KMS-11 (cell line): ENCODE measurements at regions not wholly inside any gene's neighbourhood (a gene's known extent, or its start where the extent isn't known, plus 50 kb on each side); places are given as distances from the start of the nearest gene placed in this dataset.
"Not testable (repeated sequence)": the region's sequence is repeated elsewhere in the genome, so short reads cannot be mapped to it uniquely, and the experiment has no call there.

Experiments
- H2AFZ ChIP-seq: fragments of 200-600 bp; sonication (generic); 2 replicates; pipeline ENCODE4 v1.6.1; 2016; ENCODE audit warnings: antibody characterized with exemption, mixed run types, low read depth
- H3K27ac ChIP-seq: fragments of 200-600 bp; sonication (generic); 2 replicates; pipeline ENCODE4 v1.6.1; 2016; ENCODE audit warnings: mild to moderate bottlenecking, mixed run types
- H3K27me3 ChIP-seq: fragments of 200-600 bp; sonication (generic); 2 replicates; pipeline ENCODE4 v1.6.1; 2017; ENCODE audit warnings: mild to moderate bottlenecking, low read depth, mixed run types, moderate library complexity; ENCODE audit not compliant: insufficient read depth
- H3K36me3 ChIP-seq: fragments of 200-600 bp; sonication (generic); 2 replicates; pipeline ENCODE4 v1.6.1; 2017; ENCODE audit warnings: mild to moderate bottlenecking, mixed run types; ENCODE audit not compliant: insufficient read depth
- H3K4me1 ChIP-seq: fragments of 200-600 bp; sonication (generic); 2 replicates; pipeline ENCODE4 v1.6.1; 2016; ENCODE audit warnings: mild to moderate bottlenecking, low read depth, mixed run types; ENCODE audit not compliant: poor library complexity, severe bottlenecking
- H3K4me2 ChIP-seq: fragments of 200-600 bp; sonication (generic); 2 replicates; pipeline ENCODE4 v1.7.0; 2016; ENCODE audit warnings: mild to moderate bottlenecking, mixed run types
- H3K4me3 ChIP-seq: fragments of 200-600 bp; sonication (generic); IDR thresholded peaks from 2 replicates; pipeline ENCODE4 v1.6.1; 2017; ENCODE audit warnings: low read depth, low read length, mixed read lengths; ENCODE audit not compliant: insufficient read depth
- H3K79me2 ChIP-seq: fragments of 200-600 bp; sonication (generic); 2 replicates; pipeline ENCODE4 v1.6.1; 2016; ENCODE audit warnings: low read depth, mixed run types; ENCODE audit not compliant: insufficient read depth
- H3K9ac ChIP-seq: fragments of 200-600 bp; sonication (generic); 2 replicates; pipeline ENCODE4 v1.6.1; 2016; ENCODE audit warnings: mild to moderate bottlenecking, mixed run types
- H4K20me1 ChIP-seq: fragments of 200-600 bp; sonication (generic); 2 replicates; pipeline ENCODE4 v1.6.1; 2016; ENCODE audit warnings: mild to moderate bottlenecking, mixed run types; ENCODE audit not compliant: insufficient read depth
- TF ChIP-seq, protein P1 (sequence below): fragments of 200-600 bp; sonication (generic); conservative IDR thresholded peaks from 2 replicates; pipeline ENCODE4 v1.6.1; 2017; ENCODE audit warnings: low read depth, mild to moderate bottlenecking, antibody characterized with exemption, low read length, moderate library complexity, mixed read lengths

DNA sequence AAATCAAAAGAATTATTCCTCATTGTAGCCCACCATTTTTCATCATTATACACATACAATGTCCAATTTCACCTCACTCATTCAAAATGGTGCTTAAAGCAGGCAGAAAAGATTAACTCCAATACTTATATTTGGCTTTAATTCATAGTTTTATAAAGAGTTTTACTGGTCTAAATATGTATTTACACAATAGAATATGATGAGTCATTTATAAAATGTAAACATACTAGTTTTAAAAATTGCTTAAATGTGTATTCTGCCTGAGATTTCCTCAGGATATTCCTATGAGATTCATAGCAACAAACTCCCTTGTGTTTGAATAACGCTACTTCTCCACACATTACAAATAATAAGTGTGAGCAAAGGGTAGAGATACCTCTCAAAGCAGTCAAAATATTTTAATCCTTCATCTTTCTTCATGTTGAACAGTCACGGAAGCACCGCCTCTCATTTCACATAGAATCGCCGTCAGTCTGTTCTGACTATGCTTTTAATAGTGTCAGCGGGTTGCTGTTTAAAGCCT lies 75.7 kb upstream of the GBE1 start:
- H3K9ac ChIP-seq = no peak overlapping the region
- no peaks in the 10 kb centered on the region for H3K4me1 ChIP-seq
- H3K27ac ChIP-seq = no peak overlapping the region
- H3K4me3 ChIP-seq = no peak overlapping the region
- no peaks in the 10 kb centered on the region for H3K27me3 ChIP-seq
- H3K36me3 ChIP-seq = no peaks in the 10 kb centered on the region
- no peak overlapping the region for H3K4me2 ChIP-seq
- TF ChIP-seq, protein P1, sequence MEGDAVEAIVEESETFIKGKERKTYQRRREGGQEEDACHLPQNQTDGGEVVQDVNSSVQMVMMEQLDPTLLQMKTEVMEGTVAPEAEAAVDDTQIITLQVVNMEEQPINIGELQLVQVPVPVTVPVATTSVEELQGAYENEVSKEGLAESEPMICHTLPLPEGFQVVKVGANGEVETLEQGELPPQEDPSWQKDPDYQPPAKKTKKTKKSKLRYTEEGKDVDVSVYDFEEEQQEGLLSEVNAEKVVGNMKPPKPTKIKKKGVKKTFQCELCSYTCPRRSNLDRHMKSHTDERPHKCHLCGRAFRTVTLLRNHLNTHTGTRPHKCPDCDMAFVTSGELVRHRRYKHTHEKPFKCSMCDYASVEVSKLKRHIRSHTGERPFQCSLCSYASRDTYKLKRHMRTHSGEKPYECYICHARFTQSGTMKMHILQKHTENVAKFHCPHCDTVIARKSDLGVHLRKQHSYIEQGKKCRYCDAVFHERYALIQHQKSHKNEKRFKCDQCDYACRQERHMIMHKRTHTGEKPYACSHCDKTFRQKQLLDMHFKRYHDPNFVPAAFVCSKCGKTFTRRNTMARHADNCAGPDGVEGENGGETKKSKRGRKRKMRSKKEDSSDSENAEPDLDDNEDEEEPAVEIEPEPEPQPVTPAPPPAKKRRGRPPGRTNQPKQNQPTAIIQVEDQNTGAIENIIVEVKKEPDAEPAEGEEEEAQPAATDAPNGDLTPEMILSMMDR = no peak
- H4K20me1 ChIP-seq = no peaks in the 10 kb centered on the region
- H3K79me2 ChIP-seq = no peaks in the 10 kb centered on the region
- H2AFZ ChIP-seq = no peak overlapping the region

DNA sequence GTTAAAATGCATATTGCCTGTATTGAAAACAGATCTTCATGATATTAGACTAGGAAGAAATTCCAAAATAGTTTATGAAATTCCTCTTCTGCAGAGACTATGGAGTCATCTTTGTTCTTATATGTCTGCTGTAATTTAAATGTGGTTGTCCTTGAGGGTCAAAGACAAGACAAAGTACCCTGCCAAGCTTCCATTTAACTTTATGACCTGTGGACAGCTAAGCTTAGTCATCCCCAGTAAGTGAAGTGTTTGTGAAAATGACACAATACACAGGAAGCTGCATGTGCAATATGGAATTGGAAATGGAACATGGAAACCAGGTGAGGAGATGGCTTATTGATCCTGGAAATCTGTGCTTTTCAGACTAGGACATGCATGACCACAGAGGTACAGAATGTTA lies 68.5 kb upstream of the GBE1 start:
- Histone ChIP-seq H3K9ac (no peak overlapping the region), H3K27ac (no peak overlapping the region), H3K27me3 (no peaks in the 10 kb centered on the region), H4K20me1 (no peaks in the 10 kb centered on the region), H2AFZ (no peak overlapping the region), H3K36me3 (no peaks in the 10 kb centered on the region), H3K4me3 (no peak overlapping the region), H3K4me1 (no peaks in the 10 kb centered on the region), H3K4me2 (no peak overlapping the region), H3K79me2 (no peaks in the 10 kb centered on the region)
- TF ChIP-seq, protein P1 = no peak

DNA sequence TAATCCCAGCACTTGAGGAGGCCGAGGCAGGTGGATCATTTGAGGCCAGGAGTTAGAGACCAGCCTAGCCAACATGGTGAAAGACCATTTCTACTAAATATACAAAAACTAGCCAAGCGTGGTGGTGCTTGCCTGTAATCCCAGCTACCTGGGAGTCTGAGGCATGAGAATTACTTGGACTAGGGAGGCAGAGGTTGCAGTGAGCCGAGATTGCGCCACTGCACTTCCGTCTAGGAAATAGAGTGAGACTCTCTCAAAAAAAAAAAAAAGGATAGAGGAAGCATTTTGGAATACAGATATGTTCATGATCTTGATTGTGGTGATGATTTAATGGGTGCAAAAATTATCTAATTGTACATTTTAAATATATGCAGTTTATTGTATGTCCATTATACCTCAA lies 67.8 kb upstream of the GBE1 start:
- not testable (repeated sequence) for H3K4me1 ChIP-seq, H3K79me2 ChIP-seq

DNA sequence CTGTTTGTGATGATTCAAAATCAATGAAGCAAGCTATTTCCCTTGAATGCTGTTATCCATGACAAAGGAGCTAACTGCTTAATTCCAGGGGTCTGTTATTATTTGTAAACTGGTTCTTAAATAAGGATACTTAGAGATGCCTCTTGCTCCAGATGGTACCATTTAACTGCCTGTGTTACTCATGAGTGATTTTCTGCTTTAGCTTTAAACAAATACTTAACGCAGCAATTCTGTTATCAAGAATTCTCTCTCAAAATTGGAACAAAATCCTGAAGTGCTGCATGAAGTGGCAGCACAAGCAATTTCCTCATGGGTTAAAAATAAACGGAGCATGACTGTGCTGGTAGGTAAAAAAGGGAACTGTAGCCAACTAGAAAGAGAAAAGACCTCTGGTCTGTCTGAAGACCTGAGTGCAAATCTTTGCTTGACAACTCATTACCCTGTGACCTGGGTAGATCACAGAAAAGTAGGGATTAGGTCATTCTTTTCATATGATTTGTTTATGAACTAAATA lies 62.5 kb upstream of the GBE1 start:
- no peak overlapping the region for H3K4me3 ChIP-seq
- no peak overlapping the region for H3K9ac ChIP-seq
- no peak overlapping the region for H3K4me2 ChIP-seq
- TF ChIP-seq, protein P1 = no peak
- H3K27me3 ChIP-seq = no peaks in the 10 kb centered on the region
- no peaks in the 10 kb centered on the region for H3K4me1 ChIP-seq
- no peak overlapping the region for H2AFZ ChIP-seq
- H4K20me1 ChIP-seq = no peaks in the 10 kb centered on the region
- no peak overlapping the region for H3K27ac ChIP-seq
- H3K36me3 ChIP-seq = no peaks in the 10 kb centered on the region
- H3K79me2 ChIP-seq = no peaks in the 10 kb centered on the region

More for the DNA sequence above, 67.8 kb upstream of the GBE1 start:
- not testable (repeated sequence) for H3K4me3 ChIP-seq, H3K27ac ChIP-seq, H3K4me2 ChIP-seq, H3K9ac ChIP-seq, H3K27me3 ChIP-seq, H4K20me1 ChIP-seq, H2AFZ ChIP-seq, H3K36me3 ChIP-seq

DNA sequence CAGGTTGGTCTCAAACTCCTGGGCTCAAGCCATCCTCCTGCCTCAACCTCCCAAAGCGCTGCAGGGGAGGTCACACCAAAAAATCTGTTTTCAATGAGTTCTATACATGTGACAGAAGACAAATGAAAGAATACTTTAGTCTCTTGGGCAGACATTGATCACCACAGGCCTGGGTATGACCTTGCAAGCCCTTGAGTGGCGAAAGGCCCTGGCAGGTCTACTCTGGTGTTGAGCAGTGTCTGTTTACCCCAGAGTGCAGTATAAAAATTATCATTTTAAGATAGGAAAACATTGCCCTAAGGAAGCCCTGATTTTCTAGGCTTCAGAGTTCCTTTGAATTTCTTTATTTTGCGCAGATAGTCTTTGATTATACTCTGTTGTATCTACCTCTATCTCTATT lies 61.6 kb upstream of the GBE1 start:
- H3K79me2 ChIP-seq = no peaks in the 10 kb centered on the region
- H3K27ac ChIP-seq = no peak overlapping the region
- no peaks in the 10 kb centered on the region for H3K36me3 ChIP-seq
- no peaks in the 10 kb centered on the region for H4K20me1 ChIP-seq
- no peak overlapping the region for H2AFZ ChIP-seq
- TF ChIP-seq, protein P1 = no peak
- peaks cover 2% of the 10 kb centered on the region for H3K4me1 ChIP-seq
- H3K4me3 ChIP-seq = no peak overlapping the region
- H3K27me3 ChIP-seq = no peaks in the 10 kb centered on the region
- no peak overlapping the region for H3K9ac ChIP-seq
- H3K4me2 ChIP-seq = no peak overlapping the region
